Right lobe of liver (tissue), 6 donors: ENCODE measurements at regions not wholly inside any gene's neighbourhood (a gene's known extent, or its start where the extent isn't known, plus 50 kb on each side); places are given as distances from the start of the nearest gene placed in this dataset.
"Not testable (repeated sequence)": the region's sequence is repeated elsewhere in the genome, so short reads cannot be mapped to it uniquely, and the experiment has no call there.

ENCODE experiments used
- ATAC-seq, 4 donors: fragments of 200-7000 bp; cut with Tn5 transposase; one replicate each; pipeline ENCODE4 v1.9.1; 2020; ENCODE audit warnings: mild to moderate bottlenecking in 4 of 4, moderate library complexity in 4 of 4
- DNase-seq, 3 donors: peaks; one replicate each; pipeline ENCODE4 v3.0.0-alpha.2; 2020
- H3K27ac ChIP-seq, 3 donors: fragments of 200-600 bp; one replicate each; pipeline ENCODE4 v1.8.0; 2022
- H3K27me3 ChIP-seq, 2 donors: fragments of 200-600 bp; one replicate each; pipeline ENCODE4 v1.8.0; 2022
- H3K36me3 ChIP-seq, 4 donors: fragments of 200-600 bp; sonication (generic) in 1 of 4; one replicate each; pipeline versions ENCODE4 v1.5.1 to v1.8.0; 2017 to 2022; ENCODE audit warnings: control low read depth in 1 of 4
- H3K4me1 ChIP-seq, 4 donors: fragments of 200-600 bp; sonication (generic) in 1 of 4; one replicate each; pipeline versions ENCODE4 v1.5.1 to v1.8.0; 2017 to 2022; ENCODE audit warnings: control low read depth in 1 of 4
- H3K4me3 ChIP-seq, 3 donors: fragments of 200-600 bp; one replicate each; pipeline ENCODE4 v1.8.0; 2022
- H3K9me3 ChIP-seq, 4 donors: fragments of 200-600 bp; sonication (generic) in 1 of 4; one replicate each; pipeline versions ENCODE4 v1.5.1 to v1.8.0; 2017 to 2022; ENCODE audit warnings: control low read depth in 1 of 4
- CTCF ChIP-seq, 4 donors: fragments of 200-600 bp in 3 of 4; fragments of 450-650 bp in 1 of 4; IDR thresholded peaks; one replicate each; pipeline versions ENCODE4 v1.5.1 to v1.8.0; 2016 to 2022; ENCODE audit warnings: antibody characterized with exemption in 4 of 4, mild to moderate bottlenecking in 2 of 4
- POLR2A ChIP-seq: fragments of 450-650 bp; IDR thresholded peaks from one replicate; pipeline ENCODE4 v1.6.1; 2017; ENCODE audit warnings: antibody characterized with exemption, mild to moderate bottlenecking
- WGBS: methylation state at CpG from one replicate; pipeline ENCODE4 v1.1.6; 2018; ENCODE audit warnings: low coverage, low lambda C conversion rate; ENCODE audit not compliant: insufficient coverage; ENCODE audit errors: missing lambda C conversion rate; 5-methylcytosine and 5-hydroxymethylcytosine counted together
- intact Hi-C, 2 donors: fragments of 100-400 bp; cut with DNase I; formaldehyde crosslinking; loops; one replicate each; pipeline versions ENCODE4 v1.11.2 to v1.14.1; 2022
- donor health status: DM: no; HTN: yes; CAD: no.
- donor health status: DM: no; HTN: no; CAD: no.
- donor health status: DM: no; HTN: no; CAD: no.
- donor health status: DM: no; HTN: yes; CAD: no.
- donor health status: DM: no; HTN: yes; CAD: no.

GRCh38 chr15:35243758-35244157, 158.7 kb upstream of the NANOGP8 start:
- TF ChIP-seq POLR2A (no peak), CTCF (IDR thresholded peaks at IDR 0.05) (no peak)
- DNase-seq (no peak), ATAC-seq (no peak)
- WGBS: 87% methylated on average over 3 of the region's 3 CpGs
- no peak overlapping the region for H3K27ac ChIP-seq
- H3K4me3 ChIP-seq: no peak overlapping the region
- no peaks in the 10 kb centered on the region for H3K27me3 ChIP-seq
- peaks cover 0 to 4% (median 0%) of the 10 kb centered on the region in 4 donors for H3K4me1 ChIP-seq
- H3K36me3 ChIP-seq: no peaks in the 10 kb centered on the region
- no peaks in the 10 kb centered on the region for H3K9me3 ChIP-seq
- intact Hi-C loops: no loop called here

- DNase-seq, H3K27me3 ChIP-seq, H3K36me3 ChIP-seq, H3K27ac ChIP-seq, H3K9me3 ChIP-seq, H3K4me3 ChIP-seq, intact Hi-C loops, ATAC-seq, H3K4me1 ChIP-seq: not testable (repeated sequence)
- 75% methylated on average over 6 of the region's 6 CpGs for WGBS
These were observed 154.6 kb upstream of the NANOGP8 start for GRCh38 chr15:35239693-35240092.

GRCh38 chr15:35238448-35238847, 153.4 kb upstream of the NANOGP8 start:
- H3K9me3 ChIP-seq, H3K27ac ChIP-seq, intact Hi-C loops, H3K36me3 ChIP-seq, H3K27me3 ChIP-seq, H3K4me3 ChIP-seq, H3K4me1 ChIP-seq, DNase-seq, ATAC-seq: not testable (repeated sequence)
- 92% methylated on average over 3 of the region's 3 CpGs for WGBS

- Histone ChIP-seq H3K9me3 (no peaks in the 10 kb centered on the region), H3K4me1 (no peaks in the 10 kb centered on the region), H3K27me3 (no peaks in the 10 kb centered on the region), H3K36me3 (no peaks in the 10 kb centered on the region), H3K4me3 (no peak overlapping the region), H3K27ac (no peak overlapping the region)
- ATAC-seq: no peak
- intact Hi-C loops: no loop called here
- 92% methylated on average over 3 of the region's 3 CpGs for WGBS
- DNase-seq: no peak
- TF ChIP-seq POLR2A (no peak), CTCF (IDR thresholded peaks at IDR 0.05) (no peak)
These were observed 144.0 kb upstream of the NANOGP8 start for GRCh38 chr15:35229085-35229484.

- no peak overlapping the region for H3K4me3 ChIP-seq
- no peaks in the 10 kb centered on the region for H3K27me3 ChIP-seq
- DNase-seq: no peak
- ATAC-seq: no peak
- intact Hi-C loops: no loop called here
- 71% methylated on average over 1 of the region's 1 CpG for WGBS
- no peak overlapping the region for H3K27ac ChIP-seq
- no peaks in the 10 kb centered on the region for H3K36me3 ChIP-seq
- TF ChIP-seq POLR2A (no peak), CTCF (IDR thresholded peaks at IDR 0.05) (no peak)
- H3K9me3 ChIP-seq: no peaks in the 10 kb centered on the region
- peaks cover 0 to 5% (median 0%) of the 10 kb centered on the region in 4 donors for H3K4me1 ChIP-seq
These were observed 133.1 kb upstream of the NANOGP8 start for GRCh38 chr15:35218215-35218614.

GRCh38 chr15:35215093-35215492, 130.0 kb upstream of the NANOGP8 start:
- DNase-seq (no peak), ATAC-seq (no peak)
- Histone ChIP-seq H3K9me3 (no peaks in the 10 kb centered on the region), H3K4me1 (peaks cover 0 to 21% (median 4%) of the 10 kb centered on the region in 4 donors), H3K27ac (no peak overlapping the region), H3K27me3 (no peaks in the 10 kb centered on the region), H3K4me3 (no peak overlapping the region), H3K36me3 (no peaks in the 10 kb centered on the region)
- TF ChIP-seq CTCF (IDR thresholded peaks at IDR 0.05): no peak
- TF ChIP-seq POLR2A: no peak
- intact Hi-C loops: no loop called here
